ENCODE measurements at regions not wholly inside any gene's neighbourhood (a gene's known extent, or its start where the extent isn't known, plus 50 kb on each side); places are given as distances from the start of the nearest gene placed in this dataset.
"Not testable (repeated sequence)": the region's sequence is repeated elsewhere in the genome, so short reads cannot be mapped to it uniquely, and the experiment has no call there.

DNA sequence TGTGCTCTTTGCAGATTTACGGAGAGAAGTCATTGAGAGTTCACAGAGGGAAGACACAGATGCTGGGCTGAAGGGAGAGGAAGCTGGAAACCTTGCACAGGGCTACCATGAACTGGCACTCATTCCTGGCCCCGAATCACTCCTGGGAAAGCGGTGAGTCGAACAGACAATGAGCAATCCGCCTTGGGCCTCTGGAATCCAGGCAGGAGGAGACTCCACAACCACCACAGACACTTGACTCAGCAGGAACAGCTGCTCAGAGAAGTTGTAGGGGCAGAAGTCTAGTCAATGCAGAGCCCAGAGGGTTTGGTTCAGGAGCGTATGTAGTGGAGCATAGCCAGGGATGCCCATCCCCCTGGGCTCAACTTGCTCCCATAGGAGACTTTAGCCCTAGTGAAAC lies 62.8 kb upstream of the GRIA3 start:
- dilution Hi-C loops (cut with MboI; ENCODE audit: extremely low pct_ligation_motif_present, low sequenced_read_pairs) = no loop called here
- Histone ChIP-seq H3K36me3 (ENCODE audit: control insufficient read depth in 2 of 2, extremely low read depth in 1 of 2, insufficient read depth in 2 of 2, low read length in 2 of 2) (no peaks in the 10 kb centered on the region), H3K4me3 (ENCODE audit: control insufficient read depth in 2 of 3, extremely low read depth in 1 of 3, insufficient read depth in 2 of 3, low read depth in 1 of 3, low read length in 3 of 3) (no peak overlapping the region)

DNA sequence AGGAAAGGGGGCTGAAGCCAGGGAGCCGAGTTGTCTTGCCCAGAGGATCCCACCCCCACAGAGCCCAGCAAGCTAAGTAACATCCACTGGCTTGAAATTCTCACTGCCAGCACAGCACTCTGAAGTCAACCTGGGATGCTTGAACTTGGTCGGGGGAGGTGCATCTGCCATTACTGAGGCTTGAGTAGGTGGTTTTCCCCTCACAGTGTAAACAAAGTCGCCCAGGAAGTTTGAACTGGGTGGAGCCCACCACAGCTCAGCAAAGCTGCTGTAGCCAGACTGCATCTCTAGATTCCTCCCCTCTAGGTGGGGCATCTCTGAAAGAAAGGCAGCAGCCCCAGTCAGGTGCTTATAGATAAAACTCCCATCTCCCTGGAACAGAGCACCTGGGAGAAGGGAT lies 54.3 kb upstream of the GRIA3 start:
- dilution Hi-C loops (cut with MboI; ENCODE audit: extremely low pct_ligation_motif_present, low sequenced_read_pairs); FAIRE-seq; DNase-seq (ENCODE audit: low read depth, low spot score): not testable (repeated sequence)

More for the DNA sequence above, 62.8 kb upstream of the GRIA3 start:
- H3K27me3 ChIP-seq (ENCODE audit: control insufficient read depth, extremely low read depth, insufficient read depth, low read length) = no peaks in the 10 kb centered on the region
- no peak overlapping the region for H2AFZ ChIP-seq (ENCODE audit: control insufficient read depth, low read length)
- no peaks in the 10 kb centered on the region for H3K9me1 ChIP-seq (ENCODE audit: control insufficient read depth, extremely low read depth, insufficient read depth, low read length)
- H4K20me1 ChIP-seq (ENCODE audit: control insufficient read depth, extremely low read depth, insufficient read depth, low read length) = no peaks in the 10 kb centered on the region
- DNase-seq (ENCODE audit: low read depth, low spot score) (no peak), FAIRE-seq (no peak)
- H3K9me3 ChIP-seq (ENCODE audit: control insufficient read depth, low read depth, low read length) = peaks cover 4% of the 10 kb centered on the region
- H3K27ac ChIP-seq (ENCODE audit: control insufficient read depth, insufficient read depth, low read length) = no peak overlapping the region
- H3K79me2 ChIP-seq (ENCODE audit: control insufficient read depth, insufficient read depth, low read length) = no peaks in the 10 kb centered on the region
- H3K9ac ChIP-seq (ENCODE audit: control insufficient read depth, extremely low read depth, insufficient read depth, low read length) = no peak overlapping the region
- H3K4me2 ChIP-seq (ENCODE audit: control insufficient read depth, extremely low read depth, insufficient read depth, low read depth, low read length) = no peak overlapping the region
- no peak for TF ChIP-seq EZH2 (IDR thresholded peaks at IDR 0.05; ENCODE audit: low read length)
- TF ChIP-seq, protein P1, sequence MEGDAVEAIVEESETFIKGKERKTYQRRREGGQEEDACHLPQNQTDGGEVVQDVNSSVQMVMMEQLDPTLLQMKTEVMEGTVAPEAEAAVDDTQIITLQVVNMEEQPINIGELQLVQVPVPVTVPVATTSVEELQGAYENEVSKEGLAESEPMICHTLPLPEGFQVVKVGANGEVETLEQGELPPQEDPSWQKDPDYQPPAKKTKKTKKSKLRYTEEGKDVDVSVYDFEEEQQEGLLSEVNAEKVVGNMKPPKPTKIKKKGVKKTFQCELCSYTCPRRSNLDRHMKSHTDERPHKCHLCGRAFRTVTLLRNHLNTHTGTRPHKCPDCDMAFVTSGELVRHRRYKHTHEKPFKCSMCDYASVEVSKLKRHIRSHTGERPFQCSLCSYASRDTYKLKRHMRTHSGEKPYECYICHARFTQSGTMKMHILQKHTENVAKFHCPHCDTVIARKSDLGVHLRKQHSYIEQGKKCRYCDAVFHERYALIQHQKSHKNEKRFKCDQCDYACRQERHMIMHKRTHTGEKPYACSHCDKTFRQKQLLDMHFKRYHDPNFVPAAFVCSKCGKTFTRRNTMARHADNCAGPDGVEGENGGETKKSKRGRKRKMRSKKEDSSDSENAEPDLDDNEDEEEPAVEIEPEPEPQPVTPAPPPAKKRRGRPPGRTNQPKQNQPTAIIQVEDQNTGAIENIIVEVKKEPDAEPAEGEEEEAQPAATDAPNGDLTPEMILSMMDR (optimal IDR thresholded peaks at IDR 0.05 in 1 of 3, IDR thresholded peaks at IDR 0.05 in 1 of 3, conservative IDR thresholded peaks at IDR 0.05 in 1 of 3; ENCODE audit: extremely low read depth in 1 of 3, insufficient read depth in 2 of 3, low read length in 3 of 3) = no peak
- H3K4me1 ChIP-seq (ENCODE audit: control insufficient read depth, extremely low read depth, insufficient read depth, low read length) = no peaks in the 10 kb centered on the region

More for the DNA sequence above, 54.3 kb upstream of the GRIA3 start:
- not testable (repeated sequence) for H3K79me2 ChIP-seq (ENCODE audit: control insufficient read depth, insufficient read depth, low read length); H3K9me3 ChIP-seq (ENCODE audit: control insufficient read depth, low read depth, low read length); H3K9ac ChIP-seq (ENCODE audit: control insufficient read depth, extremely low read depth, insufficient read depth, low read length); H3K9me1 ChIP-seq (ENCODE audit: control insufficient read depth, extremely low read depth, insufficient read depth, low read length); H3K4me2 ChIP-seq (ENCODE audit: control insufficient read depth, extremely low read depth, insufficient read depth, low read depth, low read length); H3K27me3 ChIP-seq (ENCODE audit: control insufficient read depth, extremely low read depth, insufficient read depth, low read length); H3K36me3 ChIP-seq (ENCODE audit: control insufficient read depth in 2 of 2, extremely low read depth in 1 of 2, insufficient read depth in 2 of 2, low read length in 2 of 2); H3K4me3 ChIP-seq (ENCODE audit: control insufficient read depth in 2 of 3, extremely low read depth in 1 of 3, insufficient read depth in 2 of 3, low read depth in 1 of 3, low read length in 3 of 3); H3K4me1 ChIP-seq (ENCODE audit: control insufficient read depth, extremely low read depth, insufficient read depth, low read length); H2AFZ ChIP-seq (ENCODE audit: control insufficient read depth, low read length); H3K27ac ChIP-seq (ENCODE audit: control insufficient read depth, insufficient read depth, low read length); H4K20me1 ChIP-seq (ENCODE audit: control insufficient read depth, extremely low read depth, insufficient read depth, low read length)

Small RNAs in the stretch of these regions (small RNA-seq; reads per million reads assigned to genes)
- gene MIR3672 (ENCODE audit: insufficient read length in 3 of 3, low read depth in 3 of 3, low replicate concordance in 1 of 3) (0 to 0.50 (median 0) reads per million in 3 experiments), gene RF00012 (ENCODE audit: insufficient read length in 3 of 3, low read depth in 3 of 3, low replicate concordance in 1 of 3) (0 reads per million in 3 experiments)

Data from keratinocyte (primary cell).